ENCODE measurements at regions not wholly inside any gene's neighbourhood (a gene's known extent, or its start where the extent isn't known, plus 50 kb on each side); places are given as distances from the start of the nearest gene placed in this dataset.

- H2AK5ac ChIP-seq (ENCODE audit: low read depth, low read length) = no peak overlapping the region
- H4K5ac ChIP-seq (ENCODE audit: low read depth, low read length) = no peak overlapping the region
- no peak overlapping the region for H4K8ac ChIP-seq (ENCODE audit: low read depth in 2 of 2, low read length in 2 of 2)
- no peak overlapping the region for H2BK120ac ChIP-seq (ENCODE audit: low read depth, low read length)
- POLR2A ChIA-PET (ENCODE audit: unreplicated experiment) = no interaction called here
- no peak overlapping the region for H2BK5ac ChIP-seq (ENCODE audit: low read depth, low read length, poor library complexity, severe bottlenecking)
- H3K23ac ChIP-seq (ENCODE audit: low read depth, low read length) = no peak overlapping the region
- dilution Hi-C loops (cut with HindIII; ENCODE audit: low sequenced_read_pairs, unreplicated experiment) = no loop called here
- no peaks in the 10 kb centered on the region; the same call in 1 of the 2 replicates for H4K20me1 ChIP-seq (ENCODE audit: insufficient read depth, low read length)
- H3K27ac ChIP-seq (ENCODE audit: insufficient read depth, low read length) = no peak overlapping the region
- no peak overlapping the region for H4K91ac ChIP-seq (ENCODE audit: insufficient read depth, low read depth, low read length)
- no peaks in the 10 kb centered on the region for H3K36me3 ChIP-seq (ENCODE audit: control insufficient read depth, insufficient read depth, low read length)
- no peak overlapping the region for H3K9ac ChIP-seq (ENCODE audit: low read depth, low read length)
- no peak overlapping the region for H3K4me2 ChIP-seq (ENCODE audit: low read depth, low read length)
- no peaks in the 10 kb centered on the region for H3K79me1 ChIP-seq (ENCODE audit: low read depth in 1 of 2, low read length in 2 of 2)
- no peak overlapping the region for H2BK20ac ChIP-seq (ENCODE audit: low read depth, low read length)
- no peaks in the 10 kb centered on the region for H3K9me1 ChIP-seq (ENCODE audit: insufficient read depth, low read length)
- H2AK9ac ChIP-seq (replicated peaks; ENCODE audit: low read depth, low read length, poor library complexity) = no peak overlapping the region
- H3K27me3 ChIP-seq (ENCODE audit: control insufficient read depth, insufficient read depth, low read length) = no peaks in the 10 kb centered on the region; the same call in 1 of the 2 replicates
- intact Hi-C loops (cut with micrococcal nuclease) = no loop called here
- CTCF ChIA-PET = interaction anchor here (0.9 kb wide), 1 partner anchor 272 kb away, joined by 3 read pairs; no protein-coding TSS in a partner anchor
- BruUV-seq (replicated peaks) = no TSS peak
- TF ChIP-seq MXI1 (IDR thresholded peaks at IDR 0.05; ENCODE audit: borderline replicate concordance, low read depth, low read length) (no peak), MAZ (IDR thresholded peaks at IDR 0.05; ENCODE audit: borderline replicate concordance, low read depth, low read length) (no peak), RAD21 (IDR thresholded peaks at IDR 0.05; ENCODE audit: low read length) (no peak), FOS (IDR thresholded peaks at IDR 0.05; ENCODE audit: low read depth, low read length) (no peak), USF2 (IDR thresholded peaks at IDR 0.05; ENCODE audit: low read depth, low read length) (no peak), MAFK (IDR thresholded peaks at IDR 0.05; ENCODE audit: low read depth, low read length) (no peak), BHLHE40 (IDR thresholded peaks at IDR 0.05; ENCODE audit: low read depth, low read length) (no peak), CHD1 (IDR thresholded peaks at IDR 0.05; ENCODE audit: low read depth, low read length) (no peak), NFE2L2 (IDR thresholded peaks at IDR 0.05; ENCODE audit: low read depth, low read length) (no peak), SMC3 (IDR thresholded peaks at IDR 0.05; ENCODE audit: low read depth, low read length) (no peak), RFX5 (IDR thresholded peaks at IDR 0.05; ENCODE audit: low read depth, low read length) (no peak)
- TF ChIP-seq, protein P1, sequence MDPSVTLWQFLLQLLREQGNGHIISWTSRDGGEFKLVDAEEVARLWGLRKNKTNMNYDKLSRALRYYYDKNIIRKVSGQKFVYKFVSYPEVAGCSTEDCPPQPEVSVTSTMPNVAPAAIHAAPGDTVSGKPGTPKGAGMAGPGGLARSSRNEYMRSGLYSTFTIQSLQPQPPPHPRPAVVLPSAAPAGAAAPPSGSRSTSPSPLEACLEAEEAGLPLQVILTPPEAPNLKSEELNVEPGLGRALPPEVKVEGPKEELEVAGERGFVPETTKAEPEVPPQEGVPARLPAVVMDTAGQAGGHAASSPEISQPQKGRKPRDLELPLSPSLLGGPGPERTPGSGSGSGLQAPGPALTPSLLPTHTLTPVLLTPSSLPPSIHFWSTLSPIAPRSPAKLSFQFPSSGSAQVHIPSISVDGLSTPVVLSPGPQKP (IDR thresholded peaks at IDR 0.05; ENCODE audit: borderline replicate concordance, low read depth, low read length) = no peak
- in situ Hi-C loops (cut with MboI; ENCODE audit: low sequenced_read_pairs) = no loop called here
- no peaks in the 10 kb centered on the region for H3K9me3 ChIP-seq (ENCODE audit: control insufficient read depth, insufficient read depth, low read length)
- H3K14ac ChIP-seq (replicated peaks; ENCODE audit: low read depth, low read length) = no peak overlapping the region
- DNase-seq (no peak), ATAC-seq (ENCODE audit: low read depth) (no peak)
- H3K4me3 ChIP-seq (ENCODE audit: insufficient read depth, low read depth, low read length) = no peak overlapping the region
- no peak overlapping the region for H3K56ac ChIP-seq (ENCODE audit: extremely low read depth, insufficient read depth, low read length)
- no peak overlapping the region for H3K18ac ChIP-seq (ENCODE audit: low read depth, low read length)
- WGBS, 2 experiments (ENCODE audit: extremely low coverage in 2 of 2, insufficient read length in 1 of 2) = no CpG with 5 or more reads among the region's 2 CpGs
- no peaks in the 10 kb centered on the region for H3K4me1 ChIP-seq (ENCODE audit: control insufficient read depth, insufficient read depth, low read length)
- H3K4ac ChIP-seq (ENCODE audit: low read depth, low read length) = no peak overlapping the region
- no peak overlapping the region for H2BK15ac ChIP-seq (ENCODE audit: low read depth, low read length)
- no peak overlapping the region for H2AFZ ChIP-seq (replicated peaks; ENCODE audit: low read length, poor library complexity)
Observed at GRCh38 chr1:61581251-61581650, 143.7 kb downstream of the TM2D1 start.
